ENCODE measurements at regions not wholly inside any gene's neighbourhood (a gene's known extent, or its start where the extent isn't known, plus 50 kb on each side); places are given as distances from the start of the nearest gene placed in this dataset.

DNA sequence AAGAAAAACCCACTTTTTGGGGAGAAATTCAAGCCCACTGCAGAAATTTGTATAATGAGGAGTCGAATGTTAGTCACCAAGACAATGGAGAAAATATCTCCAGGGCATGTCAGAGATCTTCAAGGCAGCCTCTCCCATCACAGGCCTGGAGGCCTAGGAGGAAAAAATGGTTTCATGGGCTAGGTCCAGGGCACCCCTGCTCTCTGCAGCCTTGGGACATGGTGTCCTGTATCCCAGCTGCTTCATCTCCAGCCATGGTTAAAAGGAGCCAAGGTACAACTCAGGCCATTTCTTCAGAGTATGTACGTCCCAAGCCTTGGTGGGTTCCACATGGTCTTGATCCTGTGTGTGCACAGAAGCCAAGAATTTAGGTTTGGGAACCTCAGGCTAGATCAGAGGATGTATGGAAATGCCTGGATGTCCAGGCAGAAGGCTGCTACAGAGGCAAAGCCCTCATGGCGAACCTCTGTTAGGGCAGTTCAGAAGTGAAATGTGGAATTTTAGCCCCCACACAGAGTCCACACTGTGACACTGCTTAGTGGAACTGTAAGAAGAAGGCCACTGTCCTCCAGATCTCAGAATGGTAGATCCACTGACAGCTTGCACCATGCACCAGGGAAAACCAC lies 561.4 kb downstream of the ISL1 start:
- no peak for DNase-seq

- no peak for DNase-seq
These were observed 575.2 kb downstream of the ISL1 start for GRCh38 chr5:51958473-51958872.

DNA sequence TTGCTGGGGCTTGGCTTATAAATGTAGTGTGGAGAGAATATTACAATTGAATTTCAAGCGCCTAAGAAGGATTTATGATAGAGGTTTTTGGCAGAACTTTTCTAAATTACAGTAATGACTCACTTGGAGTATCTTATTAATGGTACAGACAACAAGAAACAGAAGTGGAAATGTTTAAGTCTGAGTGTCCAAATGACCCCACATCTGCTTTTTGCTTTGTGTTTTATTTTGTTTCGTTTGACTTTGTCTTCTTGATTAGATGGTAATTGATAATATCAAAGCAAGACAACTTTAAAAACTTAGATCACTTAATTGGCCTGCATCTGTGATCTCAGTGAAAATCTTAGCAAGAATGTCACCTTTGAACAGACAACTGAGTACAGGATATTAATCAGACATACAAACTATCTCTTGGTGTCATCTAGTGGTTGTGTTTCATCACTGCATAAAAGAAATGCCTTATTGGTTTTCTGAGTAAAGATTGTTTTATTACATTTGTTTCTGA lies 577.4 kb downstream of the ISL1 start:
- DNase-seq = peak; percentile 31

DNA sequence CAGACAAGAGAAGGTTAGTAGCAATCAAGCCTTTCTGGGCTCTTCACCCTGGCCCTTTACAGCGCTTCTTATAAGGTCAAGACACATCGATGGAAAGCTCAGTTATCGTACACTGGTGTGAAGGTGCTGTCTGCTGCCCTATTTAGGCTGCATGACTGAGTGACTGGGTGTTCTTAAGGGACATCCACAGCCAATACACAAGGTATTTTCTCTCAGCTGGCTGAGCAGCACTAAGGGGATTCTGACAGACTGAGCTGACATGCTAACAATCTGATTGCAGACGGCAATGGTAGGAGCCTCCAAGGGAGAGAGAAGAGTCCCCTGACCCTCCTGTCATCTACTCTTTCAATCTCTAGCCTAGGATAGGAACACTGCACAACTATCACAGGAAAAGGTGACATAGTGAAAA lies 577.9 kb downstream of the ISL1 start:
- no peak for DNase-seq

- DNase-seq = no peak
These were observed 585.5 kb downstream of the ISL1 start for GRCh38 chr5:51968756-51969155.

GRCh38 chr5:51974834-51975233 lies 591.6 kb downstream of the ISL1 start:
- no peak for DNase-seq

GRCh38 chr5:51977014-51977413 lies 593.8 kb downstream of the ISL1 start:
- DNase-seq = no peak

DNA sequence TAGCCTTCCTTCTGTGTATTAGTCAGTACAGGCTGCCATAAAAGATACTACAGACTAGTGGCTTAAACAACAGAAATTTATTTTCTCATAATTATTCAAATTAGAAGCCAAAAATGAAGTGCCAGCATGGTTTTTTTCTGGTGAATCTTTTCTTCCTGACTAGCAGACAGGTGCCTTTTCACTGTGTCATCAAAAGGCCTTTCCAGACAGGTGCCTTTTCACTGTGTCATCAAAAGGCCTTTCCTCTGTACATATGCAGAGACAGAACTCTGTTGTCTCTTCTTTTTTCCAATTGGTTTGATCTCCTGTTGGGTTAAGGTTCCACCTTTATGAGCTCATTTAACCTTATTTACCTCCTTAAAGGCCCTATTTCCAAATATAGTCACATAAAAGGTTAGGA lies 599.9 kb downstream of the ISL1 start:
- peak; percentile 38 for DNase-seq

- DNase-seq = no peak
These were observed 603.5 kb downstream of the ISL1 start for GRCh38 chr5:51986733-51987132.

- DNase-seq = no peak
These were observed 604.0 kb downstream of the ISL1 start for GRCh38 chr5:51987239-51987638.

DNA sequence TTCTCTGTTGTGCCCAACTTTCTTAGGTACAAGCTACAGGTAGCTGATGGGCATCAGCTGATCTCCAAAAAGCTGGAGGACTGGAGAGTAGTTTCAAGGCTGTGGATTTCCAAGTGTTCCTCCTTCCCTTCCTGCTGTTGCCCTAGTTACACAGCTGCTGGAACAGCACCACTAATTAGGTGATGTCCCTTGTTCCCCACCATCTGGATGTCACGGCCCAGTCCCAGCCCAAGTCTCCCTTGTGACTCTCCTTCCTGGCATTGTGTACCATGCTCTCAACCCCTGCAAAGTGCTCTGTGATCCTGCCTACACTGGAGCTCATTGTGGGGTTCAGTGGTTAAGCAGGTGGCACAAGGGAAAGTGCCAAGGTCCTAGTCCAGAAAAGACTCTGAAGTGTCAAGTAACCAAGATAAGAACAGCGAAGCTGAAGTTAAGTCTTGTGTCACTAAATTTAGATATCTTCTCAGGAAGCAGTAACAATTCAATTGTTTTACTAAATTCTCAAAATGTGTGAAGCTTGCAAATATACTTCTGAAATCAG lies 604.5 kb downstream of the ISL1 start:
- DNase-seq = peak; percentile 36

- no peak for DNase-seq
These were observed 605.4 kb downstream of the ISL1 start for GRCh38 chr5:51988634-51989033.

DNA sequence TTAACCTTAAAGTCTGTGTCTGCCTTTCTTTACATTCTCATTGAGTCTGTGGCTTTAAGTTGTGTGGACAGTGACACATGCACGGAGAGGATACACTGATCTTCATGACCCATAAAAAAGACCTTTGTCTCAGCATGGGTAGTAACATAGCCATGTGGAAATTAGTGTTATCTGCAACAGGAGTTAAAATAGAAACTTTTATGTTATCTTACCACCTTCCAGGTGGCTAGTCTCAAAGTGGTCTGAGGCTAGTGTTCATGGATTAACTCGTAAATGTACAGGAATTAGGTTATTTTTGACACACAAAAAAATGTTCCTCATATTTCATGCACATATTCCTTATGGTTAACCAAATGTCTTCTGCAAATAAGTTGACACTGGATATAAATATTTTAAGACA lies 607.0 kb downstream of the ISL1 start:
- no peak for DNase-seq

- DNase-seq = no peak
These were observed 607.5 kb downstream of the ISL1 start for GRCh38 chr5:51990661-51991180.

- no peak for DNase-seq
These were observed 608.7 kb downstream of the ISL1 start for GRCh38 chr5:51991940-51992339.

DNA sequence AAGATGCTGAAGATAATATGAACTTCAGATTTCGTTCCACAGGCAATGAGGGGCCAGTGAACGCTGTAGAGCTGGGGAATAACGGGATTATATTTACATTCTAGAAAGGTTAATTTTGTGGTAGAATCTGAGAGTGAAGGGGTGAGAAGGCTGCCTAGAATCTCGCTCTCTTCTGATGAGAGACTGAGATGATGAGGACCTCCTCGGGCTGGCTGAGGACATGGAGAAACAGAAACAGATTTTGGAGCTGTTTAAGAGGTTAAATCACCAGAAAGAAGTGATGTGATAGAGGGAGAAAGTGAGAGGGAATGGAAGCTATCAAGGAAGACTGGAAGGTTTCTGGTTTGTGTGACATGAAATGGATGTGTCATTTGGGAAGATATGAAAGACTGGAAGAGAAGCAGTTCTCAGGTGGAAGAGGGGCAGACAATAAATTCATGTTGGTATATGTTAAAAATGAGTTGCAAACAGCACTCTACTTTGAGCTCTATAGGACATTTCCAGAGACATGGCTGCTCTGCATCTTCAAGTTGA lies 612.6 kb downstream of the ISL1 start:
- no peak for DNase-seq

DNA sequence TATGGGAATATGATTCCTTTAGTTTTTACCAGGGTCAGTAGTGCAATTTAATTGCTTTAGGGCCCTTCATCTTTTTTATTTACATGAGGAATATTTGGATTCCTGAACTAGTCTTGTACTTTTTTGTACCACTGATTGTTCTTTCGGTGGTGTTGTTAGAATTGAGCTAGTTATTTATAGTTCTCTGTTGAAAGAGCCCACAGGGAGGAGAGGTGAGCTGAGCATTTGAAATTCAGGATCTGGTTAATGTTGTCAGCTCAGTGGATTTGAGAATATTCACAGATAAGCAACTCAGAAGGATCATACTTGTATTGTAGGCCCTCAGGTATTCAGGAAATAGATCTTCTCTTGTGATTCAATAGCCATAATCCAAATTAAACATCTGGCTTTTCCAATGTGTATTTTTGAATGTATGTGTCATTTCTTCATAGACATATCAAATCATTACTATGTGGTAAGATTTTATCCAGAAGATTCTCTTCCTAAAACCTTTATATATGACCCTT lies 613.2 kb downstream of the ISL1 start:
- no peak for DNase-seq

DNA sequence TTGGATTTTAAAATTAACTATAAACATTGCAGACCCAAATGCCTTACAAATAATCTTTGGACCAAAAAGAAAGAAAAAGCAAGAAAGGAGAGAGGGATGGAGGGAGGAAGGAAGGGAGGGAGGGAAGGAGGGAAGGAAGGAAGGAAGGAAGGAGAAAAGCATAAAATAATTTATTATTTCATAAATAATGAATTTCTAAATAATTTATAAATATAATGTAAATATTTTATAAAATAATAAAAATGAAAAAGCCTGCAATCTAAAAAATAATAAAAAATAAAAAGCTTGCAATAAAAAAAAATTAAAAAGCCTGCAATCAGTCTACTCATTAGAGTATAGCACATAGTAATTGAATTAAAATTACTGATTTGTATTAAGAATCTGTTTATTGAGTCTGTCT lies 614.3 kb downstream of the ISL1 start:
- DNase-seq = no peak

GRCh38 chr5:51997949-51998348 lies 614.7 kb downstream of the ISL1 start:
- peak; percentile 80 for DNase-seq

GRCh38 chr5:52007230-52007858 lies 624.1 kb downstream of the ISL1 start:
- DNase-seq = peak; percentile 84

GRCh38 chr5:52010454-52010853 lies 627.2 kb downstream of the ISL1 start:
- DNase-seq = peak; percentile 71

- no peak for DNase-seq
These were observed 630.3 kb downstream of the ISL1 start for GRCh38 chr5:52013523-52013922.

DNA sequence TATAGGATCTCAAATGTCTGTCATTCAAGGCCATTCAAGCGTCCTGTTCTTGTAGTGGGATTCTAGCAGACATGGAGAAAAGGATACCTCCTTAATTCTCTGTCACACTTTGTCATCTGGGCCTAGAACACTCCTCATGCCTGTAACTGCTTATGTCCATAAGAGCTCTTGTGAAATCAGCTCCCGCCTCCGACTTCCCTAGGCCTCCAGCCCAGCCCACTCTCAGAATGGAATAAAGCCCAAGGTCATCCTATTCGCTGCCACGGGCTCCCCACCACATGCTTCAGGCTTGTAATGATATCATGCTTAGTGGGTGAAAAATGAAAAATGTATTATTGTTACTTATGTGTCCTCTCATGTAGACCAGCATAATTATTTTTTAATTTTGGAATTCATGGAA lies 632.5 kb downstream of the ISL1 start:
- peak; percentile 74 for DNase-seq

DNA sequence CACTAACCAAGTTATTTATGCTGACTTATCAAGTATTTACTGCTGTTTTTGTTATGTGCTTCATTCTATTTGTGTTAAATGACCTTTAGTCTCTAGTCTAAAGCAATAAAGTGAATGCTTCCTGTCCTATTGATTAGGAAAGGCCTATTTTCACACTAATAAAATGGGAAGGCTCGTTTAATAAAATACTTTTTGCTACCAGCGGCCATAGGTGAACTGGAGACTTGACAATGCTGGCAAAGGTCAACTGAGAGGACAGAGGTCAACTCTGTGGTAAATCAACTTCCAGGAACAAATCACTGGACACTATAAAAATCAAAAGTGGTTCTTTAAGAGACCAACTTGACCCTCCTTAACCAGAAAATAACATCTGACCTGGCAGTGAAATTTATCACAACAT lies 634.3 kb downstream of the ISL1 start:
- no peak for DNase-seq
